ENCODE measurements at regions not wholly inside any gene's neighbourhood (a gene's known extent, or its start where the extent isn't known, plus 50 kb on each side); places are given as distances from the start of the nearest gene placed in this dataset.

GRCh38 chr16:35314298-35314697 is 1854.9 kb downstream of the TP53TG3F start:
- Histone ChIP-seq H3K36me3 (no peaks in the 10 kb centered on the region), H3K4me3 (no peak overlapping the region), H3K27ac (no peak overlapping the region), H3K4me1 (no peaks in the 10 kb centered on the region), H3K9me3 (peaks cover 0 to 15% (median 0%) of the 10 kb centered on the region in 4 donors), H3K27me3 (no peaks in the 10 kb centered on the region)
- ATAC-seq (ENCODE audit: low FRiP score in 2 of 2) (no peak), DNase-seq (no peak)
- TF ChIP-seq EP300 (IDR thresholded peaks at IDR 0.05) (no peak), CTCF (IDR thresholded peaks at IDR 0.05) (no peak), POLR2AphosphoS5 (IDR thresholded peaks at IDR 0.05) (no peak), POLR2A (IDR thresholded peaks at IDR 0.05) (no peak)
- 36 to 47% methylated on average over 2 to 3 of the region's 3 CpGs for WGBS, 2 donors

GRCh38 chr16:35319536-35320192 is 1860.3 kb downstream of the TP53TG3F start:
- Histone ChIP-seq H3K27me3 (no peaks in the 10 kb centered on the region), H3K27ac (no peak overlapping the region), H3K4me1 (no peaks in the 10 kb centered on the region), H3K36me3 (no peaks in the 10 kb centered on the region), H3K9me3 (no peaks in the 10 kb centered on the region), H3K4me3 (no peak overlapping the region)
- 49 to 63% methylated on average over 2 of the region's 2 CpGs for WGBS, 2 donors
- ATAC-seq (ENCODE audit: low FRiP score in 2 of 2), result no peak
- TF ChIP-seq POLR2A (IDR thresholded peaks at IDR 0.05), result no peak
- no peak for TF ChIP-seq CTCF (IDR thresholded peaks at IDR 0.05)
- no peak for TF ChIP-seq EP300 (IDR thresholded peaks at IDR 0.05)
- no peak for TF ChIP-seq POLR2AphosphoS5 (IDR thresholded peaks at IDR 0.05)
- no peak for DNase-seq

- Histone ChIP-seq H3K4me1 (no peaks in the 10 kb centered on the region), H3K27ac (no peak overlapping the region), H3K36me3 (no peaks in the 10 kb centered on the region), H3K27me3 (no peaks in the 10 kb centered on the region), H3K4me3 (no peak overlapping the region), H3K9me3 (peaks cover 0 to 5% (median 0%) of the 10 kb centered on the region in 4 donors)
- 60 to 74% methylated on average over 3 of the region's 3 CpGs for WGBS, 2 donors
- no peak for DNase-seq
- ATAC-seq (ENCODE audit: low FRiP score in 2 of 2), result no peak
- TF ChIP-seq POLR2A (IDR thresholded peaks at IDR 0.05), result no peak
- TF ChIP-seq CTCF (IDR thresholded peaks at IDR 0.05), result no peak
- no peak for TF ChIP-seq POLR2AphosphoS5 (IDR thresholded peaks at IDR 0.05)
- no peak for TF ChIP-seq EP300 (IDR thresholded peaks at IDR 0.05)
Observed at GRCh38 chr16:35325936-35326335, 1866.5 kb downstream of the TP53TG3F start.

- Histone ChIP-seq H3K4me3 (no peak overlapping the region), H3K36me3 (no peaks in the 10 kb centered on the region), H3K4me1 (no peaks in the 10 kb centered on the region), H3K9me3 (peaks cover 0 to 9% (median 3%) of the 10 kb centered on the region in 4 donors), H3K27ac (no peak overlapping the region), H3K27me3 (no peaks in the 10 kb centered on the region)
- ATAC-seq (ENCODE audit: low FRiP score in 2 of 2) (no peak), DNase-seq (no peak)
- TF ChIP-seq POLR2AphosphoS5 (IDR thresholded peaks at IDR 0.05) (no peak), POLR2A (IDR thresholded peaks at IDR 0.05) (no peak), CTCF (IDR thresholded peaks at IDR 0.05) (no peak), EP300 (IDR thresholded peaks at IDR 0.05) (no peak)
Observed at GRCh38 chr16:35339337-35339736, 1879.9 kb downstream of the TP53TG3F start.

- no peak for ATAC-seq (ENCODE audit: low FRiP score in 2 of 2)
- TF ChIP-seq EP300 (IDR thresholded peaks at IDR 0.05) (no peak), POLR2A (IDR thresholded peaks at IDR 0.05) (no peak), POLR2AphosphoS5 (IDR thresholded peaks at IDR 0.05) (no peak), CTCF (IDR thresholded peaks at IDR 0.05) (no peak)
- DNase-seq, result no peak
- Histone ChIP-seq H3K36me3 (no peaks in the 10 kb centered on the region), H3K27me3 (no peaks in the 10 kb centered on the region), H3K9me3 (peaks cover 0 to 13% (median 5%) of the 10 kb centered on the region in 4 donors), H3K4me1 (no peaks in the 10 kb centered on the region), H3K4me3 (no peak overlapping the region), H3K27ac (no peak overlapping the region)
- 37 to 41% methylated on average over 4 of the region's 4 CpGs for WGBS, 2 donors
Observed at GRCh38 chr16:35342012-35342411, 1882.6 kb downstream of the TP53TG3F start.
